ENCODE measurements at regions not wholly inside any gene's neighbourhood (a gene's known extent, or its start where the extent isn't known, plus 50 kb on each side); places are given as distances from the start of the nearest gene placed in this dataset.

- Histone ChIP-seq H3K4me1 (no peaks in the 10 kb centered on the region), H3K9me3 (no peaks in the 10 kb centered on the region), H3K27me3 (no peaks in the 10 kb centered on the region), H3K27ac (no peak overlapping the region), H3K36me3 (no peaks in the 10 kb centered on the region), H3K4me3 (no peak overlapping the region)
- no peak for DNase-seq
- intact Hi-C loops (cut with DNase I; ENCODE audit: low total_unique reads) = no loop called here
- no peak for TF ChIP-seq CTCF (IDR thresholded peaks at IDR 0.05)
These were observed 408.6 kb downstream of the JRKL start for GRCh38 chr11:96798445-96798844.

GRCh38 chr11:96815236-96815635, 425.4 kb downstream of the JRKL start:
- Histone ChIP-seq H3K4me1 (no peaks in the 10 kb centered on the region), H3K27me3 (no peaks in the 10 kb centered on the region), H3K27ac (no peak overlapping the region), H3K9me3 (no peaks in the 10 kb centered on the region), H3K36me3 (no peaks in the 10 kb centered on the region), H3K4me3 (no peak overlapping the region)
- no peak for TF ChIP-seq CTCF (IDR thresholded peaks at IDR 0.05)
- intact Hi-C loops (cut with DNase I; ENCODE audit: low total_unique reads) = no loop called here
- no peak for DNase-seq

- DNase-seq = no peak
- no peak overlapping the region for H3K27ac ChIP-seq
- H3K4me3 ChIP-seq = no peak overlapping the region
- H3K27me3 ChIP-seq = no peaks in the 10 kb centered on the region
- TF ChIP-seq CTCF (IDR thresholded peaks at IDR 0.05) = no peak
- intact Hi-C loops (cut with DNase I; ENCODE audit: low total_unique reads) = no loop called here
- H3K4me1 ChIP-seq = no peaks in the 10 kb centered on the region
- H3K36me3 ChIP-seq = no peaks in the 10 kb centered on the region
- H3K9me3 ChIP-seq = no peaks in the 10 kb centered on the region
These were observed 427.9 kb downstream of the JRKL start for GRCh38 chr11:96817482-96818399.

GRCh38 chr11:96827164-96827563, 437.4 kb downstream of the JRKL start:
- DNase-seq = no peak
- no peak overlapping the region for H3K4me3 ChIP-seq
- no peaks in the 10 kb centered on the region for H3K36me3 ChIP-seq
- H3K27me3 ChIP-seq = no peaks in the 10 kb centered on the region
- intact Hi-C loops (cut with DNase I; ENCODE audit: low total_unique reads) = no loop called here
- no peak for TF ChIP-seq CTCF (IDR thresholded peaks at IDR 0.05)
- H3K4me1 ChIP-seq = no peaks in the 10 kb centered on the region
- H3K9me3 ChIP-seq = no peaks in the 10 kb centered on the region
- H3K27ac ChIP-seq = no peak overlapping the region

GRCh38 chr11:96841792-96842191, 452.0 kb downstream of the JRKL start:
- H3K27me3 ChIP-seq = no peaks in the 10 kb centered on the region
- DNase-seq = no peak
- H3K36me3 ChIP-seq = no peaks in the 10 kb centered on the region
- H3K4me3 ChIP-seq = no peak overlapping the region
- TF ChIP-seq CTCF (IDR thresholded peaks at IDR 0.05) = no peak
- intact Hi-C loops (cut with DNase I; ENCODE audit: low total_unique reads) = loop anchor here (2.0 kb wide), 1 partner anchor 29 kb away; no protein-coding TSS in a partner anchor
- no peak overlapping the region for H3K27ac ChIP-seq
- no peaks in the 10 kb centered on the region for H3K9me3 ChIP-seq
- no peaks in the 10 kb centered on the region for H3K4me1 ChIP-seq

Measured in tibial artery (tissue), 4 donors.